ENCODE measurements at regions not wholly inside any gene's neighbourhood (a gene's known extent, or its start where the extent isn't known, plus 50 kb on each side); places are given as distances from the start of the nearest gene placed in this dataset.

DNA sequence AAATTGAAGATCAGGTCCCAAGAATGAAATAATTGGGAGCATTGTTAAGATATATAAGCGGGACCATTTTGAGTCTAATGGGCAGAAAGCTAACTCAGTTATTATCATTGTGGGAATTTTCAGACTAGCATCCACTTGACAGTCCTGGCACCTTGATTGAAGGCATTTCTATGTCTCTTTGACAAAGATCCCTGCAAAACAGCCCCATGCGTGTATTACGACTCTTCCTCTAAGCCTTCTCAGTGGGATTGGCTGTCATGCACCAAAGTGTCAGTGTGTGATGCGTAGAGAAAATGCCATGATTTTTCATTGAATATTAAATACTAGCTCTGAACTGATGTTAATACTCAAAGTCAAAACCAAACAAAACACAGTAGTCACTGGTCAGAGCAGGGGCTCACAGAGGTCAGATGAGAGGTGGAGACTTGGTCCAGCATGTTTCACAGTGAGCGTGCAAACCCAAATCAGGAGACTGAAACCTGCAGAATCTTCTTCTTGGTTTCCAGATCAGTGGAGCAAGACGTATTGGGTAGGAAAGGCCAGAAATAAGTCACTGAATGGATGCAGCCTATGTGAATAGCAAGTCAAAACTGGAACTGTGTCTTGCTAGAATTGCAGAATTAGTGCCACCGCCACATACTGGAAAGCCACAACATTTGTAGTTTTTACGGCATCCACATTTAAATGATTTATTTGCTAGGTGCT is 303.6 kb upstream of the AKR1E2 start:
- DNase-seq = no peak

DNA sequence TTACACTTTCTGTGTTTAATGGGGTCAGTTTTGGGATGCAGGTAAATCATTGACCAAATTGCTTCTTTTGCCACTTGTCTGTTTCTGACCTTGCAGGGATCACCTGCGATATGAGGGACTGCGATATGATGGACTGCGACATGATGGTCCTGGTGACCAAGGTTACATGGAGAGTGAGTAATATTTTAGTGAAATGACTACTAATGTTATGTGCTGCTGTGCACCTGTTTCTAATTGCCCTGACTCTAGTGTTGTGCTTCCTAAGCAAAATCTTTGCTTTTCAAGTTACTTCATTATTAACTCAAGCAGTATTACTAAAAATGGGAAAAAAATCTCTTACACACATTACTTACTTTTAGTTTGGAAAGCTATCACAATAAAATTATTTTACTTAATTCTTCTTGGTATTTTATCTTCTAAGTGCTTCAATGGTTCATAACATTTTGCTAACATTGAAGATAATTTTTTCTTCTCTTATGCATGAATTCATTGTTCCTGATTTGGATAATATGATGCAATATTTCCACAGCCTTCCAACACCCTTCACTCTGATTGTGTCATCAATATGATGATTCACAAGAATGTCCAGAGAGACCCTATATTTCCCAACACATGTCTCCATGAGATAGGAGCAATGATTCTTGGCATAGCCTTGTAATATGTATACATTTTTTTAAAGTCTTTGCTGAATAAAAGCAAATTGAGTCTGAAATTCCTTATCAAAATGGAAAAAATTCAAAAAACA is 306.2 kb upstream of the AKR1E2 start:
- no peak for DNase-seq

DNA sequence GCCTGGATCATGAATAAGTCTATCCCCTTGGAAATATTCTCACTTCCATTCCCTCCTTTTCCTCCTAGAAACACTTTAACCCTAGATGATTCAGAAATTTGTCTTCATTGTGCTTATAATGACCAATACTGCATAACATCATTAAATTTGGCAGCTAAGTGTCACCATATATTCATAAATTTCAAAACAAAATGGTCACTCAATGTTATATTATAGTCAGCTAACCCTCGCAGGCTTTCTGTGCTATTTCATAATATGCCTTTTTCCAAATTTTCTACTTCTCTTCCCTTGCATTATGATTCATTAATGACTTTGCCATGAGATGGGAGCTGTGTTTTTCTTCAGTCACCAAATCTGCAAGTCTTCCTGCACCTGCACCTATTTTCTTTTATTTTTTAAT is 308.3 kb upstream of the AKR1E2 start:
- no peak for DNase-seq

DNA sequence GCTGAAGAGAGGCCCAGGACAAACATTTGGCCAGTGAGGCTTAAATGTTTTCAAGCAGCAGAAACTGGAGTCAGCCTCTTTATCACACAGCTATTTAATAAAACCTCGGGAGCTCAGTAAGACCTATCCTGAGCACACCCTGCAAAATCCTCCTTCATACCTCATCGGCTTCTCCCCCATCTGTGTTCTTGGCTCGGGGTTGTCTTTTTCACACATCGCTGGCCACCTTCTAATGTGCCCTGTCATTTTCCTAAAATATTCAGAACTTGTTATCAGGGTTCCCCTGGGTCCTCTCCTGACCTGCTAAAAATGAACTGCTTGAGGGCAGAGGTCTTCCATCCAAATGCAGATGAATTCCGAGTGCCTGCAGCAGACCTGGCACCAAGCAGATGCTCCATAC is 310.3 kb upstream of the AKR1E2 start:
- no peak for DNase-seq

DNA sequence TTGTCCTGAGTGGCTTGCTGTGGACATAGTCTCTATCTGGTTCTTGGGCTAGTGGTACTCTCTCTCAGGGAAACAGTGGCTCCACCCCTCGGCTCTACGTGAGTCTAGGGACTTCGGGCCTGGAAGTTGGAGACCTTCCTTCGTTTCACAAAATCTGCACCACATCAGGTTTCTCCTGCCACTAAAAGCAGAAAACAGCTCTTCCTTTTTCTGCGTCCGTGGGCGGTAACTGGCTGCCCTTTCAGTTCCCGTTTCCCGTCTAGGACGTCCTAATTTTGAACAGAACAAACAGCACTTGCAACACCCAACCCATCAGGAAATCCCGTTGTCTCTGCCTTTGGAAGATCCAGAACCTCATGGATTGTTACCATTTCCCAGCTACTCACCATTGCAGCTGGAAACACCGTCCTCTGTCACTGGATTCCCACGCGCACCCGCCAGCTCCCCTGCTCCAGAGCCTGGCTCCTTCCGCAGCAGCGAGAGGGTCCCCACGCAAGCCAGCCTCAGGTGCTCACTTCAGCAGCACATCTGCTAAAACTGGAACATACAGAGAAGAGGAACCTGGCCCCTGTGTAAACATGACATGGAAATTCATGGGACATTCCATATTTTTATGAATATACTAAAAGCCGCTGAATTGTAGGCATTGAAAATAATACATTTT is 311.4 kb upstream of the AKR1E2 start:
- DNase-seq = no peak

DNA sequence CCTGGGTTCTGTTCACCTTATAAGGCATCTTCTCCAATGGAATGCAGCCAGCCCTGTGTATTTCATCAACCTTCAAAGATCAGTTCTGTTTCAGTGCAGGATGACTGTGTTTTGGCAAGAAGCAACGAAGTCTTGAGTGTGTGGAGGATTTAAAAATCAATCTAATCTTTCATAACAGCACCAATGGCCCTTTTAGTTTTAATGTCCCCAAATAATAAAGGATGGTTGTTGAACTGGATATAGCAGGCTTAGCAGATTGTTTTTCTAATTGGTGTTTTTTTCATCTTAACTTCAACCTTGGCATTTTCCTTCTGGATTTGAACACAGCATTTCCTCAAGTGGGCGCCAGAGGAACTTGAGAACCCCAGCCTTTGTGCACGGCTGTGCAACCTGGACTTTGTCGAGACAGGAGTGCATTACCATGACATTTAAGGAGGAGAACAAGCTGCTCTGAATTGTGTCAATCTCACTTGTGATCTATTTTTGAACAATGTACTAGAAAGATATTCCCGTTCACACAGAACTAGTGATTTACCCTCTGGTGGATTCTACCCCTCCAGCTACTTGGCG is 313.3 kb upstream of the AKR1E2 start:
- DNase-seq = peak; percentile 27

DNA sequence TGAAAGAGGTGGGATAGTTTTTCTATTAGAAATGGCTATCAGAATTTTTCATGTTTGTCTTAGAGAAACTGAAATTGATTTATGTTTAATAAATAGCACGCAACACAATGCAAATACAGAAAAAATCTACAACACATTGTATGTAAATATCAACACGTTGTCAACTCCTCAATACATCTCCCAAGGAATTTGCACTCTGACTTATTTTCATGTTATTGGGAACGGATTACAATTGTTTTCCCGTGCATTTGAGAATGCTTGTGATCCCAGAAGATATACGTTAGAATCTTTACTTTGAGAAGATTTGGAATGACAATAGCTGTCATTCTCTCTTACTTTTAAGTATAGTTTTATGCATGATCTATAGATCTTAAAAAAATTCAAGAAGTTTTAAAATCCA is 313.8 kb upstream of the AKR1E2 start:
- no peak for DNase-seq

DNA sequence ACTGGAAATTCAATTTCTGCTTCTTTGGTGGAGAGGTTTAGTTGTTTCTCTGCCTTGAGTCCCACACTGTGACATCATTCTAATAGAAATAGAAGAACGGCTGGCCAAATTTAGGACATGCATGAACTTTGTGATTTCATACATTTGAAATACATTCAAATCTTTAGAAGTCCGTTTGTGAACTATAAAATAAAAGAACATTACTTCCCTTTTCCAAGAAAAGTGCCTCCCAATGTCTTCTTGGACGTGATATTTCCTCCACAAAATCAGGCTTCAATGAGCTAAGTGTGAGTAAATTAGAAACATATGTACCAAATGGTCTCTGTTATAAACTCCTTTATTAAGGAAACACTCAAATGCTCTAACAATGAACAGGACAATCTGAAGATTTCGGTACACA is 314.5 kb upstream of the AKR1E2 start:
- no peak for DNase-seq

DNA sequence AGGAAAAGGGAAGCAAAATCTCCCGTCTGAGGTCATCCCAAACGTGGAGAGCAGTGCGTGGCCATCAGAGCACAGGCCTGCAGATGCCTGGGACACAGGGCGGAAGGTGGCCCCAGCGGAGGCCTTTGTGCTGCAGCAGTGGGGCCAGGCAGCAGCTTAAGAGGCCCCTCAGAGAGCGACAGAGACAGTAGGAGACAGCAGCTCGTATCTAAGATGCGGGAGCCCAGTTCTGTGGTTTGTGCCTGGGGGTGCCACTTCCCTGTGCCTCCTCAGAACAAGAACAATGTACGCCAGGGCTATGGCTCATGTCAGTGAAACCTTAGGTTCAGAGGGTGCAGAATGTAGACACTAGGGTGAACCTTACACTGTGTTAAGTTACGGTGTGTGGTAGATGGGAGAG is 316.6 kb upstream of the AKR1E2 start:
- DNase-seq = no peak

DNA sequence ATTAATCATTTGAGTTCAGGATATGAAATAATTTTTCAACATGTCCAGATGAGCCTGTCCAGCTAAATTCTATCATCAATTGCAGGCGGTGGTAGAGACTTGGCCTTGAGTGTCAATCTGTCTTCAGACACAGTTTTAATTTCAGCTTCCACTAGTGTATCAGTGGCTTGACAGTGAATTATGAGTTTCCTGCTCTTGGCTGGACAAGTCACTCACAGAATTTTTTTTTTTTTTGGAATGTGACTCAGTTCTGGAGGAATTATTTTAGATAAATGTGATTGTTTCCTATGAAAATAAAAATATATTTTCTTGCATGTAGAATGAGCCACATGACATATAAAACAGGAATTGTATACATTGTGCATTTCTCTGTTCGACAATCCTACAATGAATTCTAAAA is 319.9 kb upstream of the AKR1E2 start:
- DNase-seq = no peak

DNA sequence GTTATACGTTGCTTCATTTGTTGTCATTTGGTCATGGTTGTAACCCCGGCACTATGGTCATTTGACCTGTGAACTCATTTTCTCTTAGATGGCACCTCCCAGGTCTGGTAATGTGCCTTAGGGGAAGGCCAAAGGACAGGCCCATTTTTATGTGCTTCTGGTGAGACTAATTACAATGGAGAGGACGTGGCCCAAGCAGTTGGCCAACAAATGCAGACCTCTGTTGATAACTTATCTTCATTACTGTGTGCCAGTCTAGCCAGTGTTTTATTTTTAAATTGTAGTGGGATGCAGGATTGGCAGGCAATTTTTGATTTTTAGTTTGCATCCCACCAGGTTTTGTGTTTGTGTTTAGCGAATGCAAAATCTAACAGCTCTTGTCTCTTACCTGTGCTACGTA is 321.5 kb upstream of the AKR1E2 start:
- DNase-seq = no peak

DNA sequence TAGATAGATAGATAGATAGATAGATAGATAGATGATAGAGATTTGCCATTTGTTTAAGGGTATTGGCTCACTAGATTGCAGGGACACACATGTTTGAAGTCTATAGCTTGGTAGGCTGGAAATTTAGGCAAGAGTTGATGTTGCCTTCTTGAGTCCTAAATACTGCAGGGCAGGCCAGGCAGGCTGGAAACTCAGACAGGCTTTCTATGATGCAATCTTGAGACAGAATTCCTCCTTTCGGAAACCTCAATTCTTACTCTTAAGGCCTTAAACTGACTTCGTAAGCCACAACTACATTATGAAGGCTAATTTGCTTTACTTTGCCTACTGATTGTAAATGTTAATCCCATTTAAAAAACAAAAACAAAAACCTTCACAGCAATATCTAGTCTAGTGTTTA is 322.9 kb upstream of the AKR1E2 start:
- DNase-seq = no peak

DNA sequence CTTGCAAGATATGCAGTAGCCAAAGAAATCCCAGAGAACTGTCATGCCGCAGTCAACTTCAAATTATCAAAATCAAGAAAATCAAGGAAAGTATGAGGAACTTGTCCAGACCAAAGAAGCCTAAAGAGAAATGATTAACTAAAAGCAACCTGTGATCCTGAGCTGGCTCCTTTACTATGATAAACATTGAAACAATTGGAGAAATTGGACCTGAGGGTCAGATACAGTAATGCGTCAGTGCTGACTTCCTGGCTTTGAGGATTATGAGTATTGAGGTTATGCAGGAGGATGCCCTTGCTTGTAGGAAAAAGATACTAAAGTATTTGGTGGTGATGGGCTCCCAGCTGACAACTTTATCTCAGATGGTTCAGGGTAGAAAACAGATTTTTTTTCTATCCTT is 324.7 kb upstream of the AKR1E2 start:
- no peak for DNase-seq

DNA sequence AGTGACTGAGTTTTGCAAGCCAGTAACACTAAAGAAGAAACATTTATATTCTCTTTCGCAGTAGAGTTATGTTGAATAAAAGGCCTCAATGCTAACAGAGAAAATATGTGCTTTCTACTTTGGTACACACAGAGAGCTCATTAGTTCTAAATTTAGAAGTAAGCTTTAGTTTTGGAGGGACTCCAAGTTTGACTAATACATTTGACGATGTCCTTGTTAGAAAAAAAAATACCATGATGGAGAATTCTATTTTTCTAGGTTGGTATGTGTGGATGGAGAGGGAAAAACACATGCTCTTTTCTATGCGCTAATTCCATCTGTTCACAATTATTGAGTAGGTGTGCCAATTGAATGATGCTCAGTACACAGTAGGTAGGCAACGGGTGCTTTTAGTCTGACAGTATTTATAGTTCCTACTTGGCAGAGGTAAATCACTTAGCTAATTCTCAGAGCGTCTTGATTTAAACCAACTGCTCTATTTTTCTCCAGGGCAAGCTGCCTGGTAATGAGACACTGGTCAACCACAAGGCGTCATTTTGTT is 327.2 kb upstream of the AKR1E2 start:
- DNase-seq = no peak

DNA sequence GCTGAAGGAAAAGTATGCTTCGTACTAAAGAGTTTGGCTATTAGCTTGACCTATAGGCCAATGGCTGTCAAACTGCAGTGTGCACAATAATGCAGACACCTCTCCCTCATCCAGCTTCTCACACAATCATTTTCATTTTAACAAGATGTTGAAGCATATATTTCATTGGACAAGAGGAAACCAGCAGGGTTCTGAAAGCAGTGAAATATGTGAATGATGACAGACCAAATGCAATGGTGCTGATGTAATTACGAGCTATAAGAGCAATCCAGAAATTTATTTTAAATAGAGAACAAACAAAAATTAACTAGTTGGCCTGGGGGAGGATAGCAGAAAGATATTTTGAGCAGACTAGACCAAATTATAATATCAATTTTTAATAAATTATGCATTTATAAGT is 331.5 kb upstream of the AKR1E2 start:
- no peak for DNase-seq

DNA sequence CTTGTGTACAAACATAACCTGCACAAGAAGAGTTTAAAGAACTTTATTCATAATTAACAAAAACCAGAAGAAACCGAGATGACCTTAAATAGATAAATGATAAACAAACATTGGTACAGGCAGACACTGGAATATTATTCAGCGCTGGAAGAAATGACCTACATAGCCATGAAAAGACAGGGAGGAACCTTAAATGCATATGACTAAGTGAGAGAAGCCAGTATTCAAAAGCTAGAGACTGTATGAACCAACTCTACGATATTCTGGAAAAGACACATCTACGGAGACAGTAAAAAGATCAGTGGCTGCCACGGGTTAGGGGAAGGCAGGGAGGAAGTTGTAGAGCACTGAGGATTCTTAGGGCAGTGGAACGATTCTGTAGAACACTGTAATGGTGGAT is 333.8 kb upstream of the AKR1E2 start:
- DNase-seq = no peak

DNA sequence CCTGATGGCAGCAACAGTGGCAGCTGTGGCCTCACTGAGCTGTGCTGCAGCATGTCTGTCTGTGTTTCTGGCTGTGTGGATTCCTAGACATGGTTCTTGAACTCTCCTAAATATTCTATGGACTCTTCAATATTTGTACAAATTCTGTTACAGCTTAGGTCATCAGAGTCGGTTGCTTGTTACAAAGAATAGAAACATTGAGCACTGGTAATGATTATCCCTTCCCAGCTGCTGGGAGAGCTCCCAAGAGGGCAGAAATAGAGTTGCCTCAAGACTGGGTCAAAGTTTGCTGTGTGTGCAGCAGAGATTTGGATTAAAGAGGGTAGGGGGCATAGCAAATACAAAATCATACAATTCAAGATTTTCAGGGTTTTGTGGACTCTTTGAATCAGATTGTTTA is 337.1 kb upstream of the AKR1E2 start:
- DNase-seq = no peak

DNA sequence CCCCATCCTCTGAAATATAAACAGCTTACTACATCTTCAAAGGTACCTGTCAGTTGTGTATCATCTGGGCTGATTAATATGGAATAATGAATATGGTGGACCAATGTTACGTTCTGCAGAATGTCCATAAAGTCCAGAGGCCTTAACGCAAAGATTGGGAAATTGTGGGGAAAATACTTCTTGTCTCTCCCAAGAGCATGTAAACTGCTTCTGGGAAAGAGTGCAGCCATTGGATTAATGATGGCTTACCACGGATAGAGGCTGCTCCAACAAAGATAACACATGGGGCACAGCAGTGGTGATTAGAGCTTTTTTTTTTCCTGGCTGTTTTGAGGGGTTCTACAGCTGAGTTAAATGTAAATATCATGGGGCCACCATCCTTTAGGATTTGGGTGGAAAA is 340.4 kb upstream of the AKR1E2 start:
- no peak for DNase-seq

DNA sequence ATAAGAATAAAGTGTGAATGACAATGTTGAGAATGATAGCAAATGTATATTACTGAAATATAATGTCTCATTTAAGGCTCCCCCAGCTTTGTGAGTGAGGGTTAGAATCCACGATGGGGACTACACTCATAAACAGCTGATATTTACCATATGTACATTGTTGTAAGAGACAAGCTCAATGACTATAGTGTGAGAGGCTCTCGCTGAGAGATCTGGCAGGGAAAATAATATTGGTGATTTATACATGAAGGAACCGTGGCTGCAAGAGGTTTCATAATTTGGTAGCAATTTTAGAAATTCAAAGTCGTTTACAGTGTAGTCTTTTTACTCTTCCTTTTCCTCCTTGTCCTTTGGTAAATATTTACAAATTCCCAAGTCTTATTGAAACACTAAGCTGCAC is 342.2 kb upstream of the AKR1E2 start:
- no peak for DNase-seq

DNA sequence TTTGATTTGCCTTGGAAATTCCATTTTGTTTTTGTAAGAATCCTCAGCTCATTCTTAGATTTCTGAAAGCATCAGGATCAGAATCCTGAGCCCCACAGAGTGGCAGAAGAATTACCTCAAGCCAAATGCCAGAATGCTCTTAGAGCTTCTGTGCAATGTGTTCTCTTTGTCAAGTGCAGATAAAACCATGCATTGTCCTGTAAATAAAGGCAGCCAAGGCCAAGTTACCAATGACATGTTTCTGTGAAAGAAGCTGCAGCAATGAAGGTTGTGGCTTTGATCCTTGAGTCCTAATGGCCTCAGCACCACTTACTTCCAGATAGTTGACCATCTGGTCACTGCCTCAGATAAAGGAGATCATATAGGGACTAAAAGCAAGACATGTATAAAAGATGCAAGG is 343.3 kb upstream of the AKR1E2 start:
- no peak for DNase-seq

DNA sequence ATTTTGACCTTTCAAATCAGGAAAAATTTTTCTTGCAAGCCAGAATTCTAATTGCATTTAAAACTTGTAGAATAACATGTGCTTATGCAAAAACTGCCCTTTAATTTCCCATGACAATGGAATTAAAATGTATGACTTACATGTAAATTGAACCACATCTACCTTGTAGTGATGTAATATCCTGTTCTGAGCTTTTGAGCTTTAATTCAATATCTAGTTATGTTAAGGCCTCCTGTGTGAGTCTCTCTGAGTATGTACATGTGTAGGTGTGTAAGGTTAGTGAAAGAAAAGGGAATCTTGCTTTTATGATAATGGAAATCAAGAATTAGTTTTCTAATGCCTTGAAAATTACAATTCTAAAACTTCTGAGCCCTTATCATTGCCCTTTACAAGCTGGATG is 344.8 kb upstream of the AKR1E2 start:
- no peak for DNase-seq

DNA sequence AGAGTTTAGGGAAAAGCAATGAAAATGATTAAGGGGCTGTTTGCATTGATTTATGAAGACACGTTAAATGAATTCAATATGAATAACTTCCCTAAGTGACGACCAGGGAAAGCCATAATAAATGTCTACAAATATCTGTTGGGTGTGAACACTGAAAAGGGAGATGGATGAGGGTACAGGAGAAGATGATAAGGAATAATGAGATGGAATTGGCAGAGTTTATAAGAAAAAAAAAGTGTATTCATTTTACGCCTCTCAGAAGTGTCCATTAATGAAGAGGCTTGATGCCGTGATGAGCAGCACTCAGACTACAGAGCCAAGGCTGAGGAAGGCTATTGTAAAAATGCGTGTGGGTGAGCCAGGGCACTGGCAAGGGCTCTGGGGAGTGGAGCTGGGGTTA is 346.7 kb upstream of the AKR1E2 start:
- no peak for DNase-seq

DNA sequence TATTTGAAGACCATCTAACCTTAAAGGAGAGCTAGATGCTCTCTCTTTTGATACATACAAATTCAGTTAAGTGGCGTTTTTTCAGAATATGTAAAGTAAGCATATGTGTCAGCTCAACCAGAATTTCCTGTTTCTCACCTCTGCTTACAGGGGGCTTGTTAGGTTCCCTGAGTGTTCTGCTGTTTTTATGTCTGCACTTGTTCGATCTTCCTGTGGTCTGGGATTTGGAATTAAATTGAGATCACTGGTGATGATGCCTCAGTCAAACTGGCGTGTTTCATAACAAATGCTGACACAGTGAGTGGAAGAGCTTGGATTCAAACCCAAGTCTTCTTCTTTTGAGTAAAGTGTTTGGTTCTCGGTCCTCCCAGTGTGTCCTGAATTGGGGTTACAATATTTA is 348.3 kb upstream of the AKR1E2 start:
- no peak for DNase-seq
